Omental fat pad (tissue), 3 donors: ENCODE measurements at regions not wholly inside any gene's neighbourhood (a gene's known extent, or its start where the extent isn't known, plus 50 kb on each side); places are given as distances from the start of the nearest gene placed in this dataset.

Experiments
- ATAC-seq: fragments of 150-250 bp; one replicate; pipeline ENCODE4 v1.9.1; 2016; ENCODE audit warnings: mild to moderate bottlenecking, moderate library complexity; ENCODE audit not compliant: low FRiP score
- DNase-seq: peaks from one replicate; pipeline ENCODE4 v3.0.0-alpha.2; 2019; ENCODE audit warnings: low spot score
- CTCF ChIP-seq, 3 donors: fragments of 450-650 bp; IDR thresholded peaks; one replicate each; pipeline ENCODE4 v1.5.1; 2016 to 2017; ENCODE audit warnings: antibody characterized with exemption in 3 of 3, mild to moderate bottlenecking in 3 of 3, moderate library complexity in 2 of 3

- TF ChIP-seq CTCF (IDR thresholded peaks at IDR 0.05) = no peak
- DNase-seq = peak; percentile 24
- no peak for ATAC-seq
Observed at GRCh38 chr6:18990059-18990978, 603.2 kb downstream of the RNF144B start.

GRCh38 chr6:18997375-18997826 is 610.3 kb downstream of the RNF144B start:
- no peak for DNase-seq
- TF ChIP-seq CTCF (IDR thresholded peaks at IDR 0.05) = no peak
- peak; percentile 62 for ATAC-seq

GRCh38 chr6:19002976-19003560 is 615.9 kb downstream of the RNF144B start:
- no peak for TF ChIP-seq CTCF (IDR thresholded peaks at IDR 0.05)

GRCh38 chr6:19004176-19004575 is 617.0 kb downstream of the RNF144B start:
- no peak for DNase-seq
- no peak for TF ChIP-seq CTCF (IDR thresholded peaks at IDR 0.05)
- no peak for ATAC-seq

More at GRCh38 chr6:19002976-19003560, 615.9 kb downstream of the RNF144B start:
- DNase-seq (no peak), ATAC-seq (no peak)

- TF ChIP-seq CTCF (IDR thresholded peaks at IDR 0.05) = no peak
- ATAC-seq (no peak), DNase-seq (no peak)
Observed at GRCh38 chr6:19009769-19010168, 622.6 kb downstream of the RNF144B start.

DNA sequence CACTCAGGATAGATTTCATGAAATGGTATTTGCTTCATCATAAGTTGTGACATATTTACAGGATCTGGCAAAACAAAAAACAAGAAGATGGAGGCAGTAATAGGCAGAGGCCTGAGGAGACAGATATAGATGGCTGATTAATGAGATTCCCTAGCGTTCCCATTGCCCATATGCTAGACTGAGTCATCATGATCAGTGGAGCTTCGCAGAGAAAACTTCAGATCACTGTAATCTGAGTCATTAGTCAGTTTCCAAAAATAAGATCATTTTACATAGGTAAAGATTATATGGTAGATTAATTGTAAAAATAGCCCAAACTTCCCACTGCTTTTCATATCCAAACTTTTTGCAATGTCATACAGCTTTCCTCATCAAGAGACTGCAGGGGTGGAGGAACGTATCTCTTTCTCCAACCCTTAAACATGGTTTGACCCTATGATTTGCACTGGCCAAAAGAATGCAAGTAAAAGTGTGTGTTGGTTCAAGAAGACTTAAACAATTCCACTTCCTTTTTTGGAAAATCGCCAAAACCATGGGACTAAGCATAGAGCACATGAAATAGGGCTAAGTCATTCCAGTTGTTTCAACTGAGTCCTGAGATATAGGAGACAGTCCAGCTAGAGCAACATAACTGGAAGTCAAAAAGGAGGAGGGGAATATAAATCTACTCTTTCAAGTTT is 626.0 kb downstream of the RNF144B start:
- no peak for ATAC-seq
- TF ChIP-seq CTCF (IDR thresholded peaks at IDR 0.05) = no peak
- no peak for DNase-seq
